ENCODE measurements at regions not wholly inside any gene's neighbourhood (a gene's known extent, or its start where the extent isn't known, plus 50 kb on each side); places are given as distances from the start of the nearest gene placed in this dataset.

- DNase-seq (ENCODE audit: extremely low read depth, low read depth): no peak
- TF ChIP-seq, protein P1, sequence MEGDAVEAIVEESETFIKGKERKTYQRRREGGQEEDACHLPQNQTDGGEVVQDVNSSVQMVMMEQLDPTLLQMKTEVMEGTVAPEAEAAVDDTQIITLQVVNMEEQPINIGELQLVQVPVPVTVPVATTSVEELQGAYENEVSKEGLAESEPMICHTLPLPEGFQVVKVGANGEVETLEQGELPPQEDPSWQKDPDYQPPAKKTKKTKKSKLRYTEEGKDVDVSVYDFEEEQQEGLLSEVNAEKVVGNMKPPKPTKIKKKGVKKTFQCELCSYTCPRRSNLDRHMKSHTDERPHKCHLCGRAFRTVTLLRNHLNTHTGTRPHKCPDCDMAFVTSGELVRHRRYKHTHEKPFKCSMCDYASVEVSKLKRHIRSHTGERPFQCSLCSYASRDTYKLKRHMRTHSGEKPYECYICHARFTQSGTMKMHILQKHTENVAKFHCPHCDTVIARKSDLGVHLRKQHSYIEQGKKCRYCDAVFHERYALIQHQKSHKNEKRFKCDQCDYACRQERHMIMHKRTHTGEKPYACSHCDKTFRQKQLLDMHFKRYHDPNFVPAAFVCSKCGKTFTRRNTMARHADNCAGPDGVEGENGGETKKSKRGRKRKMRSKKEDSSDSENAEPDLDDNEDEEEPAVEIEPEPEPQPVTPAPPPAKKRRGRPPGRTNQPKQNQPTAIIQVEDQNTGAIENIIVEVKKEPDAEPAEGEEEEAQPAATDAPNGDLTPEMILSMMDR (IDR thresholded peaks at IDR 0.05; ENCODE audit: low read depth, low read length): no peak
Measured at GRCh38 chr1:229938551-229938950, 128.5 kb upstream of the GALNT2 start.

DNA sequence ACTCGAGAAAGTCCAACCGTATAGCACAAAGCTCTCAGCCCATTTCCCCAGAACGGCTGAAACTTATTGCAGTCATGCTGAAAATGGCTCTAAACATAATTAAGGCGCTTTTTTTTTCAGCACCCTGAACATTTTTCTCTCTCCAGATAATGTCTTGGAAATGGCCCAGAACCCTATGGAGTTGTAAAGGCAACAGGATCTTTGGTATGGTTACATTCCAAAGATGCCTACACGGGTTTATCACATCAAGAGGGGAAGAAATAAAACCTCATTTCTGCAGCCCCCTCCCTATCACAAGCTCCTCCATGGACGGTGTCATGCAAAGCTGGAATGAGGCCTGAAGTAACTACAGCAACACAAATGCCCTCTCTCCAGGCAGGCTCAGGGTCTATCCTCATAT is 126.4 kb upstream of the GALNT2 start:
- no peak for DNase-seq (ENCODE audit: extremely low read depth, low read depth)
- TF ChIP-seq, protein P1 (IDR thresholded peaks at IDR 0.05; ENCODE audit: low read depth, low read length): no peak

DNA sequence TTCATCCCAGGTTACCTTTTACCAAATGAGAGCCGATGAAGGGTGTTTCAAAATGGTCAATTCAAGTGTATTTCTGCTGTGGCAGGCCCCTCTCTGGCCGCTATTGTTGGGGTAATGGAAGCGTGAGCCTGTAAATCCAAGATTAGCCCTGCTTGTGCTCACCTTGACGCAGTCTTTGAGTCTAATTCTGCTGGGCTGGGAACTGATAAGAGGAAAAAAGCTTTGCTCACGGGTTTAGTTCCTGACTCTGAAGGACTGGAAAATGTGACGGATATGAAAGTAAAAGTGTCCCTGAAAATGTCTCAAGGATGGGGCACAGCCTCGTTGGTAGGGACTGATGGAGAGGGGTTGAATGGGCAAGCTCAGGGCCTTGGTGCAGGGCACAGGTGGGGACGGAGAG is 125.9 kb upstream of the GALNT2 start:
- TF ChIP-seq, protein P1 (IDR thresholded peaks at IDR 0.05; ENCODE audit: low read depth, low read length): no peak
- no peak for DNase-seq (ENCODE audit: extremely low read depth, low read depth)

GRCh38 chr1:229941831-229942230 is 125.2 kb upstream of the GALNT2 start:
- DNase-seq (ENCODE audit: extremely low read depth, low read depth): no peak
- TF ChIP-seq, protein P1 (IDR thresholded peaks at IDR 0.05; ENCODE audit: low read depth, low read length): no peak

DNA sequence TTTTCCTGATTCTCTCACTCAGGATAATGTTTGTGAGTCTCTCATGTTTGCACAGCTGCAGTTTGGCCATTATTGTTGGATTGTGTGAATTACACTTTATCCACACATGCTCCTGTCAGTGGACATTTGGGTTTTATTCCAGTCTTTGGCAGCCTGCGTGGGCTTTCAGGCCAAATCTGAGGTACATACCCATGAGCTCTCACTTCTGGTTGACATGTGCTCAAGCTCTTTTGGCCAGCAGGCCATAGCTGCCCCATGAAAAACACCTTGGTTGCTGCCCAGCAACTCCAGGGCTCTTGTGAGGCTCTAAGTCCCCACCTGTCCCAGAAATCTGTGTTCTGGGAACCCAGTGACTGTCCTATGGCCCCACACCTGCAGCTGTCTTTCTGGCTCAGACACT is 124.5 kb upstream of the GALNT2 start:
- DNase-seq (ENCODE audit: extremely low read depth, low read depth): no peak
- TF ChIP-seq, protein P1 (IDR thresholded peaks at IDR 0.05; ENCODE audit: low read depth, low read length): no peak

DNA sequence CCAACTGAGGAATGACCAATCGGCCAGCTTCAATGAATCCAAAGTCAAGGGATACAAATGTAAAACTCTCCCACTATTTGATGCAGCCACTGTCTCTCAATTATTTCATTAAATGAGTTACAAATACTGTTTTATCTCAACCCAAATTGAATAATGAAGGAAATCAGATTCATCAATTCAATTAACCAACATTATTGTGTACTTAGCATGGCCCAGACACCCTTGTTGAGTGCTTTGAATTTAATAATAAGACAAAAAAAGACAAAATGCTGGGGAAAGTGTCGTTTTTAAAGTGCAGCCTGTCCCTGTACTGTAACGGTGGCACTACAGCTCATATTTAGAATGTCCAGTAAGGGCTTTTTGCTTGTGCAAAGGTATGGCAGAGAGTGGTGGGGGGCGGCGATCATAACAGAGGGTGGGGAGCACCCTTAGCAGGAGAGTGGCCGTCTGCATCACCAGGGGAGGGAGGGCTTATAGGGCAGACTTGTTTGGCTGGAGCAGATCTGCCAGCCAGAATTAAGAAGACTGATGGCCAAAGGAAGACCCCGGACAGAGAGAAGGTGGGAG is 123.8 kb upstream of the GALNT2 start:
- TF ChIP-seq, protein P1 (IDR thresholded peaks at IDR 0.05; ENCODE audit: low read depth, low read length): no peak
- no peak for DNase-seq (ENCODE audit: extremely low read depth, low read depth)

- DNase-seq (ENCODE audit: extremely low read depth, low read depth): no peak
- TF ChIP-seq, protein P1 (IDR thresholded peaks at IDR 0.05; ENCODE audit: low read depth, low read length): no peak
Measured at GRCh38 chr1:229943988-229944743, 122.9 kb upstream of the GALNT2 start.
